Natural killer cell (primary cell): ENCODE measurements at regions not wholly inside any gene's neighbourhood (a gene's known extent, or its start where the extent isn't known, plus 50 kb on each side); places are given as distances from the start of the nearest gene placed in this dataset.

Source experiments
- ATAC-seq, 3 donors: fragments of 150-1000 bp in 2 of 3; fragments of 200-7000 bp in 1 of 3; cut with Tn5 transposase; 1 replicate in 1 of 3; 2 replicates in 2 of 3; pipeline ENCODE4 v1.10.0; 2021; ENCODE audit warnings: mild to moderate bottlenecking in 2 of 3, moderate library complexity in 2 of 3
- DNase-seq, 2 donors: peaks; one replicate each; pipeline versions ENCODE4 v3.0.0 to v3.0.0-alpha.2; 2013 to 2021; ENCODE audit warnings: mixed read lengths in 1 of 2
- H3K27ac ChIP-seq: one replicate; pipeline ENCODE4 v1.5.1; 2013; ENCODE audit warnings: mild to moderate bottlenecking, low read length
- H3K27me3 ChIP-seq: one replicate; pipeline ENCODE4 v1.6.1; 2013; ENCODE audit warnings: low read length; ENCODE audit not compliant: control insufficient read depth, insufficient read depth
- H3K36me3 ChIP-seq: one replicate; pipeline ENCODE4 v1.6.1; 2013; ENCODE audit warnings: low read length; ENCODE audit not compliant: control insufficient read depth, insufficient read depth
- H3K4me1 ChIP-seq: one replicate; pipeline ENCODE4 v1.6.1; 2013; ENCODE audit warnings: low read length; ENCODE audit not compliant: control insufficient read depth, insufficient read depth
- H3K4me3 ChIP-seq: one replicate; pipeline ENCODE4 v1.5.1; 2013; ENCODE audit warnings: low read length
- H3K9me3 ChIP-seq: one replicate; pipeline ENCODE4 v1.6.1; 2013; ENCODE audit warnings: low read length; ENCODE audit not compliant: control insufficient read depth, insufficient read depth
- H3K27ac Mint-ChIP-seq, 2 donors: one replicate each; pipeline ENCODE4 v1.8.0; 2022; ENCODE audit warnings: mild to moderate bottlenecking in 2 of 2, mixed read lengths in 2 of 2, moderate library complexity in 1 of 2
- H3K27me3 Mint-ChIP-seq, 2 donors: one replicate each; pipeline ENCODE4 v1.8.0; 2022; ENCODE audit warnings: low read depth in 2 of 2, mixed read lengths in 2 of 2
- H3K36me3 Mint-ChIP-seq: one replicate; pipeline ENCODE4 v1.8.0; 2022; ENCODE audit warnings: mixed read lengths
- H3K4me1 Mint-ChIP-seq, 2 donors: one replicate each; pipeline ENCODE4 v1.8.0; 2022; ENCODE audit warnings: mixed read lengths in 2 of 2
- H3K4me3 Mint-ChIP-seq: one replicate; pipeline ENCODE4 v1.8.0; 2022; ENCODE audit warnings: mild to moderate bottlenecking, moderate library complexity, mixed read lengths
- H3K9me3 Mint-ChIP-seq, 2 donors: one replicate each; pipeline ENCODE4 v1.8.0; 2022; ENCODE audit warnings: mixed read lengths in 2 of 2
- CTCF ChIP-seq: fragments of 200-600 bp; IDR thresholded peaks from one replicate; pipeline ENCODE4 v1.8.0; 2022; ENCODE audit warnings: antibody characterized with exemption
- WGBS: methylation state at CpG from one replicate; pipeline ENCODE4 v1.1.7; 2013; ENCODE audit warnings: missing lambda C conversion rate; ENCODE audit not compliant: insufficient coverage; 5-methylcytosine and 5-hydroxymethylcytosine counted together
- intact Hi-C: fragments of 100-400 bp; cut with micrococcal nuclease; formaldehyde crosslinking; loops from one replicate; pipeline ENCODE4 v1.14.2; 2022

DNA sequence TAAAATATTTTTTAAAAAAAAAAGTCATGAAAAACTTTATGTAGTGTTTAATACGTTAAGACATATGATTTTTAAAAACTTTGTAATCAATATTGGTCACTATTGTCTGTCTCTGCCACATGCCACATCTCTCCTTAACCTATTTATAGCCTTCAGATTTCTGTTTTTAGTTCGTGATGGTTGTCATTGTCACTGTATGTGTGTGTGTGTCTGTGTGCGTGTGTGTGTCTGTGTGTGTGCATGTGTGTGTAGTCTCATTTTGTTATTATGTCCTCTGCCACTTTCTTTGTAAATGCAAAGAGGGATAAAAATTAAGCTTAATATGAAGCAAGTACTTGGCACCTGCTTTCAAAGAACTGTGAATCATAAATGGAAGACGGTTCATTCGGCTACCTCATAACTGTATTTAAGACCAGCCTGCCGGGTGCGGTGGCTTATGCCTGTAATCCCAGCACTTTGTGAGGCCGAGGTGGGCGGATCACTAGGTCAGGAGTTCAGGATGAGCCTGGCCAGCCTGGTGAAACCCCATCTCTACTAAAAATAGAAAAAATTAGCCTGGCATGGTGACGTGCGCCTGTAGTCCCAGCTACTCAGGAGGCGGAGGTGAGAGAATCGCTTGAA is 354.0 kb downstream of the ARL4A start:
- Histone ChIP-seq H3K36me3 (no peaks in the 10 kb centered on the region), H3K9me3 (no peaks in the 10 kb centered on the region), H3K27me3 (no peaks in the 10 kb centered on the region), H3K4me3 (no peak overlapping the region), H3K4me1 (no peaks in the 10 kb centered on the region), H3K27ac (no peak overlapping the region)
- no peaks in the 10 kb centered on the region for H3K36me3 Mint-ChIP-seq
- H3K27ac Mint-ChIP-seq = no peak overlapping the region
- no peaks in the 10 kb centered on the region for H3K4me1 Mint-ChIP-seq
- no peak for ATAC-seq
- 91% methylated on average over 12 of the region's 13 CpGs for WGBS
- no peak for DNase-seq
- peaks cover 5% of the 10 kb centered on the region in 2 donors for H3K9me3 Mint-ChIP-seq
- no peak for TF ChIP-seq CTCF
- no peak overlapping the region for H3K4me3 Mint-ChIP-seq
- intact Hi-C loops = no loop called here
- peaks cover 0 to 3% of the 10 kb centered on the region in 2 donors for H3K27me3 Mint-ChIP-seq

GRCh38 chr7:13042605-13043236 is 355.3 kb downstream of the ARL4A start:
- no peak overlapping the region for H3K27ac Mint-ChIP-seq
- peaks cover 5% of the 10 kb centered on the region in 2 donors for H3K9me3 Mint-ChIP-seq
- Histone ChIP-seq H3K4me1 (no peaks in the 10 kb centered on the region), H3K36me3 (no peaks in the 10 kb centered on the region), H3K27me3 (no peaks in the 10 kb centered on the region), H3K4me3 (no peak overlapping the region), H3K9me3 (no peaks in the 10 kb centered on the region), H3K27ac (no peak overlapping the region)
- peaks cover 0 to 3% of the 10 kb centered on the region in 2 donors for H3K27me3 Mint-ChIP-seq
- no peak for ATAC-seq
- TF ChIP-seq CTCF = no peak
- intact Hi-C loops = no loop called here
- no peaks in the 10 kb centered on the region for H3K36me3 Mint-ChIP-seq
- no peaks in the 10 kb centered on the region for H3K4me1 Mint-ChIP-seq
- DNase-seq = no peak
- no peak overlapping the region for H3K4me3 Mint-ChIP-seq

- no peak for ATAC-seq
- WGBS = 71% methylated on average over 2 of the region's 2 CpGs
These were observed 356.9 kb downstream of the ARL4A start for GRCh38 chr7:13044309-13044708.

More at GRCh38 chr7:13044309-13044708, 356.9 kb downstream of the ARL4A start:
- Mint-ChIP-seq H3K36me3 (no peaks in the 10 kb centered on the region), H3K27me3 (peaks cover 0 to under 1% of the 10 kb centered on the region in 2 donors), H3K4me1 (no peaks in the 10 kb centered on the region), H3K27ac (no peak overlapping the region), H3K9me3 (peaks cover 2 to 3% of the 10 kb centered on the region in 2 donors), H3K4me3 (no peak overlapping the region)
- H3K36me3 ChIP-seq = no peaks in the 10 kb centered on the region
- intact Hi-C loops = no loop called here
- no peak overlapping the region for H3K27ac ChIP-seq
- no peaks in the 10 kb centered on the region for H3K9me3 ChIP-seq
- no peaks in the 10 kb centered on the region for H3K4me1 ChIP-seq
- TF ChIP-seq CTCF = no peak
- no peak overlapping the region for H3K4me3 ChIP-seq
- DNase-seq = no peak
- no peaks in the 10 kb centered on the region for H3K27me3 ChIP-seq
